H1 (cell line): ENCODE measurements at regions not wholly inside any gene's neighbourhood (a gene's known extent, or its start where the extent isn't known, plus 50 kb on each side); places are given as distances from the start of the nearest gene placed in this dataset.

ENCODE experiments used
- CBX8 ChIP-seq: fragments of 300-800, 300-1000 bp; sonication (generic); IDR thresholded peaks from 2 replicates; pipeline ENCODE4 v1.7.1; 2016; ENCODE audit warnings: low read depth, low read length, borderline replicate concordance
- CEBPB ChIP-seq: IDR thresholded peaks from 2 replicates; pipeline ENCODE4 v1.6.1; 2012; ENCODE audit warnings: low read depth, low read length
- CHD2 ChIP-seq: IDR thresholded peaks from 2 replicates; pipeline ENCODE4 v1.6.1; 2012; ENCODE audit warnings: low read length, improper control_type of control experiment
- EZH2 ChIP-seq: fragments of 200-600 bp; sonication (generic); IDR thresholded peaks from 2 replicates; pipeline ENCODE4 v1.7.1; 2012; ENCODE audit warnings: low read depth, mild to moderate bottlenecking, moderate library complexity, low read length, inconsistent platforms; ENCODE audit not compliant: severe bottlenecking
- NRF1 ChIP-seq: IDR thresholded peaks from 2 replicates; pipeline ENCODE4 v1.6.1; 2011; ENCODE audit warnings: mild to moderate bottlenecking, low read depth, low read length, improper control_type of control experiment
- POLR2AphosphoS5 ChIP-seq: IDR thresholded peaks from 2 replicates; pipeline ENCODE4 v1.6.1; 2011; ENCODE audit warnings: low read depth, low read length
- POU5F1 ChIP-seq: IDR thresholded peaks from 2 replicates; pipeline ENCODE4 v1.6.1; 2011; ENCODE audit warnings: low read depth, mild to moderate bottlenecking, low read length, moderate library complexity
- RAD21 ChIP-seq, 2 experiments: IDR thresholded peaks in 1 of 2; conservative IDR thresholded peaks in 1 of 2; 2 replicates each; pipeline ENCODE4 v1.6.1; 2011; ENCODE audit warnings: low read depth in 2 of 2, low read length in 2 of 2, improper control_type of control experiment in 1 of 2, inconsistent platforms in 1 of 2, mild to moderate bottlenecking in 1 of 2, moderate library complexity in 1 of 2
- RBBP5 ChIP-seq: IDR thresholded peaks from 2 replicates; pipeline ENCODE4 v1.7.1; 2012; ENCODE audit warnings: low read depth, mild to moderate bottlenecking, inconsistent platforms, low read length, moderate library complexity, borderline replicate concordance
- RNF2 ChIP-seq: fragments of 200-900, 300-1000 bp; sonication (generic); IDR thresholded peaks from 2 replicates; pipeline ENCODE4 v1.7.1; 2016; ENCODE audit warnings: borderline replicate concordance, low read depth, mild to moderate bottlenecking, antibody characterized with exemption, low read length; ENCODE audit not compliant: poor library complexity, severe bottlenecking; ENCODE audit errors: missing control alignments
- SIN3A ChIP-seq, 2 experiments: IDR thresholded peaks in 1 of 2; conservative IDR thresholded peaks in 1 of 2; 2 replicates each; pipeline ENCODE4 v1.6.1; 2011 to 2012; ENCODE audit warnings: low read length in 2 of 2, improper control_type of control experiment in 1 of 2, low read depth in 1 of 2, mild to moderate bottlenecking in 1 of 2
- SIX5 ChIP-seq: IDR thresholded peaks from 2 replicates; pipeline ENCODE4 v1.6.1; 2011; ENCODE audit warnings: mild to moderate bottlenecking, low read depth, low read length
- SP1 ChIP-seq: IDR thresholded peaks from 2 replicates; pipeline ENCODE4 v1.6.1; 2011; ENCODE audit warnings: low read depth, low read length
- SP4 ChIP-seq: IDR thresholded peaks from 2 replicates; pipeline ENCODE4 v1.6.1; 2012; ENCODE audit warnings: low read length, inconsistent platforms
- TF ChIP-seq, protein P1 (sequence below), 3 experiments: IDR thresholded peaks; 1 replicate in 2 of 3; 2 replicates in 1 of 3; pipeline versions ENCODE4 v1.5.1 to v1.6.1; 2011; ENCODE audit warnings: low read length in 3 of 3, mild to moderate bottlenecking in 3 of 3, inconsistent platforms in 2 of 3, low read depth in 1 of 3, moderate library complexity in 1 of 3; ENCODE audit not compliant: insufficient read depth in 1 of 3; ENCODE audit errors: control extremely low read depth in 1 of 3
- TF ChIP-seq, protein P2 (sequence below): IDR thresholded peaks from 2 replicates; pipeline ENCODE4 v1.6.1; 2012; ENCODE audit warnings: low read length, inconsistent platforms

DNA sequence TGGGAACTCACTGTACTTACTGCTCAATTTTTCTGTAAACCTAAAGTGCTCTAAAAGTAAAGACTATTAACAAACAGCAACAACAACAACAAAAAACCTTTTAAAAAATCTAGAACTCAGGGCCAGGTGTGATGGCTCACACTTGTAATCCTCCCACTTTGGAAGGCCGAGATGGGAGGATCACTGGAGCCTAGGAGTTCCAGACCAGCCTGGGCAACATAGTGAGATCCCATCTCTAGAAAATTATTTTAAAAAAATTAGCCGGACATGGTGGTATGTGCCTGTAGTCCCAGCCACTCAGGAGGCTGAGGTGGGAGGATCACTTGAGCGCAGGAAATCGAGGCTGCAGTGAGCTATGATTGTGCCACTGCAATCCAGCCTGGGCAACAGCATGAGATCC is 161.8 kb downstream of the NUP210 start (continued):
- no peak for TF ChIP-seq RBBP5
- TF ChIP-seq, protein P1, sequence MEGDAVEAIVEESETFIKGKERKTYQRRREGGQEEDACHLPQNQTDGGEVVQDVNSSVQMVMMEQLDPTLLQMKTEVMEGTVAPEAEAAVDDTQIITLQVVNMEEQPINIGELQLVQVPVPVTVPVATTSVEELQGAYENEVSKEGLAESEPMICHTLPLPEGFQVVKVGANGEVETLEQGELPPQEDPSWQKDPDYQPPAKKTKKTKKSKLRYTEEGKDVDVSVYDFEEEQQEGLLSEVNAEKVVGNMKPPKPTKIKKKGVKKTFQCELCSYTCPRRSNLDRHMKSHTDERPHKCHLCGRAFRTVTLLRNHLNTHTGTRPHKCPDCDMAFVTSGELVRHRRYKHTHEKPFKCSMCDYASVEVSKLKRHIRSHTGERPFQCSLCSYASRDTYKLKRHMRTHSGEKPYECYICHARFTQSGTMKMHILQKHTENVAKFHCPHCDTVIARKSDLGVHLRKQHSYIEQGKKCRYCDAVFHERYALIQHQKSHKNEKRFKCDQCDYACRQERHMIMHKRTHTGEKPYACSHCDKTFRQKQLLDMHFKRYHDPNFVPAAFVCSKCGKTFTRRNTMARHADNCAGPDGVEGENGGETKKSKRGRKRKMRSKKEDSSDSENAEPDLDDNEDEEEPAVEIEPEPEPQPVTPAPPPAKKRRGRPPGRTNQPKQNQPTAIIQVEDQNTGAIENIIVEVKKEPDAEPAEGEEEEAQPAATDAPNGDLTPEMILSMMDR (IDR thresholded peaks at IDR 0.05; ENCODE audit: control extremely low read depth in 1 of 3, insufficient read depth in 1 of 3, low read depth in 1 of 3, low read length in 3 of 3): no peak
- TF ChIP-seq SP4: no peak
- no peak for TF ChIP-seq EZH2
- TF ChIP-seq POU5F1: no peak
- TF ChIP-seq SIX5: no peak
- no peak for TF ChIP-seq POLR2AphosphoS5
- TF ChIP-seq CEBPB: no peak
- TF ChIP-seq SIN3A (conservative IDR thresholded peaks at IDR 0.05 in 1 of 2, IDR thresholded peaks at IDR 0.05 in 1 of 2; ENCODE audit: low read depth in 1 of 2, low read length in 2 of 2): no peak
- TF ChIP-seq RAD21 (IDR thresholded peaks at IDR 0.05 in 1 of 2, conservative IDR thresholded peaks at IDR 0.05 in 1 of 2; ENCODE audit: low read depth in 2 of 2, low read length in 2 of 2): no peak
- TF ChIP-seq CBX8: no peak
- no peak for TF ChIP-seq CHD2
- TF ChIP-seq, protein P2, sequence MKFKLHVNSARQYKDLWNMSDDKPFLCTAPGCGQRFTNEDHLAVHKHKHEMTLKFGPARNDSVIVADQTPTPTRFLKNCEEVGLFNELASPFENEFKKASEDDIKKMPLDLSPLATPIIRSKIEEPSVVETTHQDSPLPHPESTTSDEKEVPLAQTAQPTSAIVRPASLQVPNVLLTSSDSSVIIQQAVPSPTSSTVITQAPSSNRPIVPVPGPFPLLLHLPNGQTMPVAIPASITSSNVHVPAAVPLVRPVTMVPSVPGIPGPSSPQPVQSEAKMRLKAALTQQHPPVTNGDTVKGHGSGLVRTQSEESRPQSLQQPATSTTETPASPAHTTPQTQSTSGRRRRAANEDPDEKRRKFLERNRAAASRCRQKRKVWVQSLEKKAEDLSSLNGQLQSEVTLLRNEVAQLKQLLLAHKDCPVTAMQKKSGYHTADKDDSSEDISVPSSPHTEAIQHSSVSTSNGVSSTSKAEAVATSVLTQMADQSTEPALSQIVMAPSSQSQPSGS: no peak
- no peak for TF ChIP-seq NRF1
- no peak for TF ChIP-seq RNF2
- no peak for TF ChIP-seq SP1
- TF ChIP-seq, all 59 proteins: peak for 0
